NCI-H2171 (cell line): ENCODE measurements at regions not wholly inside any gene's neighbourhood (a gene's known extent, or its start where the extent isn't known, plus 50 kb on each side); places are given as distances from the start of the nearest gene placed in this dataset.

Source experiments
- DNase-seq: peaks from one replicate; lab custom pipeline; 2025; lab: John Stamatoyannopoulos, UW

GRCh38 chr4:114538012-114538617 lies 60.5 kb upstream of the UGT8 start:
- DNase-seq, result no peak

GRCh38 chr4:114539985-114540384 lies 58.6 kb upstream of the UGT8 start:
- no peak for DNase-seq

DNA sequence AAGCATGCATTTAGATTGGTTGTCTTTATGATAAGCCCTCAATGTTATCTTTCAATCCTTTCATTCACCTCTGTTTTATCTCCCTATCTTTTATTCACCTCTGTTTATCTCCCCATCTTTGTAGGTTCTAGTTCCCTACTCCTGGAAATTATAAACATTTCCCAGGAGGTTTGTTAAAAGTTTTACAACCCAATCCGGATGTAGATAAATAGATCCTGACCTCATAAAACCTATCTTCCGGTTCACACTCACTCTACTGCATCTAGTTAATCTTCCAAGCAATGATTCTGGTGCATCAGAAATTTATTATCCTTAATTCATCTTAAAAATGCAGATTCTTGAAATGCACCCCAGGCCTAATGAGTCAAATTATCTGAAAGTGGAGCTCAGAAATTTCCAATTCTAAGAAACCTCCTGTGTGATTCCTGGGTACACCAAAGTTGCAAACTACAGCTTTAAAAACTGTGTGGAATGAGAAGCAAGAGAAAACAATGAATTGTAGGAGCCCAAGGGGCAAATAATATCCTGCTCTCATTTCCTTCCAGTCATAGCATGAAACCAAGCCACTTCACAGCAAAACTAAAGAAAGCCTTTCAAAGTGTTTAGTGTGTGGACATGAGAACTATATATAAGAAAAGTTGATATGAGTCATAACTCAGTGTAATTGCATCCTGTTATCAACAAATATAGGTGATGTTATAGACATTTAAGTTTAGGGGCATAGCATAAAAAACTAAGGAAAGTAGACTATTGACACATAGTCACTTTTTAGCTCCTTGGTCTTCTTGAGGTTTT lies 51.1 kb upstream of the UGT8 start:
- no peak for DNase-seq
